ENCODE measurements at regions not wholly inside any gene's neighbourhood (a gene's known extent, or its start where the extent isn't known, plus 50 kb on each side); places are given as distances from the start of the nearest gene placed in this dataset.

- TF ChIP-seq CTCF (IDR thresholded peaks at IDR 0.05): no peak
- no peak for TF ChIP-seq POLR2A (IDR thresholded peaks at IDR 0.05)
Observed at GRCh38 chr10:126833542-126833941, 71.7 kb upstream of the DOCK1 start.
